Mesenchymal stem cell (in vitro differentiated cells and primary cell): ENCODE measurements at regions not wholly inside any gene's neighbourhood (a gene's known extent, or its start where the extent isn't known, plus 50 kb on each side); places are given as distances from the start of the nearest gene placed in this dataset.

Experiments used
- DNase-seq: peaks from one replicate; pipeline ENCODE4 v3.0.0-alpha.2; 2013
- H2AFZ ChIP-seq: one replicate; pipeline ENCODE4 v1.6.1; 2013; ENCODE audit warnings: low read depth, mild to moderate bottlenecking, control low read depth, inconsistent platforms, low read length, moderate library complexity
- H2AK5ac ChIP-seq: 2 replicates; pipeline ENCODE4 v1.6.1; 2013; ENCODE audit warnings: low read length, moderate library complexity, mild to moderate bottlenecking, inconsistent platforms; ENCODE audit not compliant: severe bottlenecking
- H2BK120ac ChIP-seq: one replicate; pipeline ENCODE4 v1.6.1; 2013; ENCODE audit warnings: low read depth, mild to moderate bottlenecking, inconsistent platforms, low read length, moderate library complexity
- H2BK12ac ChIP-seq, 2 experiments: one replicate each; pipeline ENCODE4 v1.6.1; 2013; ENCODE audit warnings: inconsistent platforms in 2 of 2, low read length in 2 of 2, mild to moderate bottlenecking in 2 of 2, moderate library complexity in 2 of 2, control low read depth in 1 of 2
- H2BK15ac ChIP-seq: one replicate; pipeline ENCODE4 v1.6.1; 2013; ENCODE audit warnings: mild to moderate bottlenecking, low read depth, inconsistent platforms; ENCODE audit not compliant: poor library complexity, severe bottlenecking
- H2BK5ac ChIP-seq: 2 replicates; pipeline ENCODE4 v1.6.1; 2013; ENCODE audit warnings: low read depth, mild to moderate bottlenecking, low read length, control low read depth, inconsistent platforms; ENCODE audit not compliant: poor library complexity, severe bottlenecking
- H3K14ac ChIP-seq, 2 experiments: one replicate each; pipeline ENCODE4 v1.6.1; 2013; ENCODE audit warnings: inconsistent platforms in 2 of 2, low read length in 2 of 2, control low read depth in 1 of 2, mild to moderate bottlenecking in 1 of 2, moderate library complexity in 1 of 2
- H3K18ac ChIP-seq, 2 experiments: one replicate each; pipeline ENCODE4 v1.6.1; 2013; ENCODE audit warnings: inconsistent platforms in 2 of 2, low read length in 2 of 2, control low read depth in 1 of 2, low read depth in 1 of 2, mild to moderate bottlenecking in 1 of 2
- H3K23ac ChIP-seq, 2 experiments: one replicate each; pipeline ENCODE4 v1.6.1; 2013; ENCODE audit warnings: inconsistent platforms in 2 of 2, low read length in 2 of 2, mild to moderate bottlenecking in 2 of 2, moderate library complexity in 2 of 2, control low read depth in 1 of 2
- H3K27ac ChIP-seq: 2 replicates; pipeline ENCODE4 v1.5.1; 2013; ENCODE audit warnings: mild to moderate bottlenecking, moderate library complexity, low read length, control low read depth, inconsistent platforms; ENCODE audit not compliant: poor library complexity, severe bottlenecking
- H3K27me3 ChIP-seq, 2 experiments: 2 replicates each; pipeline versions ENCODE4 v1.6.1 to v1.7.0; 2013; ENCODE audit warnings: low read length in 2 of 2, mild to moderate bottlenecking in 2 of 2, moderate library complexity in 2 of 2, control low read depth in 1 of 2, inconsistent platforms in 1 of 2; ENCODE audit not compliant: control insufficient read depth in 1 of 2, insufficient read depth in 1 of 2
- H3K36me3 ChIP-seq, 2 experiments: 2 replicates each; pipeline versions ENCODE4 v1.6.1 to v1.7.0; 2013; ENCODE audit warnings: low read length in 2 of 2, control low read depth in 1 of 2, inconsistent platforms in 1 of 2, low read depth in 1 of 2, mild to moderate bottlenecking in 1 of 2; ENCODE audit not compliant: insufficient read depth in 2 of 2, control insufficient read depth in 1 of 2
- H3K4ac ChIP-seq, 2 experiments: one replicate each; pipeline ENCODE4 v1.6.1; 2013; ENCODE audit warnings: inconsistent platforms in 2 of 2, low read length in 2 of 2, mild to moderate bottlenecking in 2 of 2, moderate library complexity in 2 of 2, control low read depth in 1 of 2, low read depth in 1 of 2
- H3K4me1 ChIP-seq: 2 replicates; pipeline ENCODE4 v1.6.1; 2013; ENCODE audit warnings: low read depth, low read length, control low read depth; ENCODE audit not compliant: control insufficient read depth, insufficient read depth
- H3K4me2 ChIP-seq: 2 replicates; pipeline ENCODE4 v1.6.1; 2013; ENCODE audit warnings: low read length, mild to moderate bottlenecking, inconsistent platforms; ENCODE audit not compliant: poor library complexity, severe bottlenecking
- H3K4me3 ChIP-seq, 2 experiments: 2 replicates each; pipeline versions ENCODE4 v1.5.1 to v1.7.0; 2013; ENCODE audit warnings: low read length in 2 of 2, mild to moderate bottlenecking in 2 of 2, control low read depth in 1 of 2, low read depth in 1 of 2; ENCODE audit not compliant: insufficient read depth in 1 of 2
- H3K79me1 ChIP-seq: replicated peaks from 2 replicates; pipeline ENCODE4 v1.6.1; 2013; ENCODE audit warnings: mild to moderate bottlenecking, control low read depth, low read length, inconsistent platforms; ENCODE audit not compliant: poor library complexity, severe bottlenecking
- H3K9ac ChIP-seq: 2 replicates; pipeline ENCODE4 v1.7.0; 2013; ENCODE audit warnings: mild to moderate bottlenecking, low read length, moderate library complexity
- H3K9me3 ChIP-seq: 2 replicates; pipeline ENCODE4 v1.7.0; 2013; ENCODE audit warnings: mild to moderate bottlenecking, low read length; ENCODE audit not compliant: control insufficient read depth
- H4K8ac ChIP-seq: one replicate; pipeline ENCODE4 v1.6.1; 2013; ENCODE audit warnings: inconsistent platforms, mild to moderate bottlenecking, low read length, moderate library complexity
- H4K91ac ChIP-seq: one replicate; pipeline ENCODE4 v1.6.1; 2013; ENCODE audit warnings: mild to moderate bottlenecking, low read length, inconsistent platforms
- WGBS: methylation state at CpG from one replicate; pipeline ENCODE4 v1.1.7; 2013; ENCODE audit warnings: mixed read lengths; 5-methylcytosine and 5-hydroxymethylcytosine counted together

DNA sequence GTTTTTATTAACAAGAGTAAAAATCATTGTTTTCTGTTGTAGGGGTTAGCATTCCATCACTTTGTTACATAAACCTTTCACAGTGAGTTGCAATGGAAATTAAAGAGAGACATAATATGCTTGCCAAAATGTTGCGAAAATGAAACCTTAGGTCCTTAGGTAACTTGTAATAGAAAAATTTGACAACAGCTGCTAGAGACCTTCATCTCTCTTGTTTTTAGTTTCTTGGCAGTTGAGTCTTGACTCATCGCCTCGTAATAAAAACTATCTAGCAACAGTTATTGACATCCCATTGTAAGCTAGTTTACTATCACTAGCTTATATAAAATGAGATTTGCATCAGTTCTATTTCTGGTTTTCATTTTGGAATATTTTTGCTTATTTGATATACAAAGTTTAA, 179.0 kb upstream of the MMS22L start:
- Histone ChIP-seq H3K27ac (no peak overlapping the region), H3K9me3 (no peaks in the 10 kb centered on the region), H2BK15ac (no peak overlapping the region), H3K4me2 (no peak overlapping the region), H3K18ac (no peak overlapping the region), H2BK12ac (no peak overlapping the region), H4K8ac (no peak overlapping the region), H3K14ac (no peak overlapping the region), H2AK5ac (no peak overlapping the region), H3K4ac (no peak overlapping the region), H3K36me3 (no peaks in the 10 kb centered on the region), H4K91ac (no peak overlapping the region), H3K27me3 (no peaks in the 10 kb centered on the region), H2AFZ (no peak overlapping the region), H2BK5ac (no peak overlapping the region), H2BK120ac (no peak overlapping the region), H3K4me3 (no peak overlapping the region), H3K23ac (no peak overlapping the region), H3K4me1 (no peaks in the 10 kb centered on the region), H3K79me1 (no peaks in the 10 kb centered on the region), H3K9ac (no peak overlapping the region)
- WGBS: no CpG with 5 or more reads among the region's 3 CpGs
- DNase-seq: no peak

DNA sequence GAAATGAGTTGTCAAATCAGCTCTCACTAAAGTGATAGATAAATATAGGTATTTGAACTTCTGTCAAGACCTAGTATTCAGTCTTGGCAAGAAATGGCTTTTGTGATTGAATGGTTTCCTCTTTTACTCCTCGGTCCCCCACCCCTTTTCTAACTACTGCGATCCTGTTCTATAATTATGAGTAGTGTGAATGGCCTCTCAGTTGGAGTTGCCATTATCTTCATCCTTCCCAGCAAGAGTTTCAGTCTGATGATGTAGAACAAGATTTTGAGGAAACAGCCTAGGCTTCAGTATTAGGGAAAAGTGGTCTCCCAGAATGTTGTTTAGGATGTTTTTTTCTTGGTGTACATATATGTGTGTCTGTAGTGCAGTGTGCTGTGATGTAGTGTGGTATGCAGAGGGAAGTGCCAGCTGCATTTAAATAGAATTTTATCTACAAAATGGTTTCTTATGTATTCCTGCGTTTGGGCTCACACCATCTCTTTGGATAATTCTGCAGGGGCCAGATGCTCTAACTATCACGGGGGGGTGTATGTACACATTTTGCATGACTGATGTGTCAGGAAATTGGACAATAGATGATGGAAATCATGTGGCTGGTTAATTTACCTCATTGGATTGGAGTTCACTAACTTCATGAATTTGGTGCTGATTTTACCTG, 180.1 kb upstream of the MMS22L start:
- Histone ChIP-seq H2AFZ (no peak overlapping the region), H3K4me1 (no peaks in the 10 kb centered on the region), H4K8ac (no peak overlapping the region), H2BK15ac (no peak overlapping the region), H3K9ac (no peak overlapping the region), H2BK5ac (no peak overlapping the region), H3K27ac (no peak overlapping the region), H3K18ac (no peak overlapping the region), H4K91ac (no peak overlapping the region), H3K14ac (no peak overlapping the region), H3K79me1 (no peaks in the 10 kb centered on the region), H3K9me3 (no peaks in the 10 kb centered on the region), H2BK120ac (no peak overlapping the region), H3K23ac (no peak overlapping the region), H3K4ac (no peak overlapping the region), H3K4me3 (no peak overlapping the region), H3K4me2 (no peak overlapping the region), H3K36me3 (no peaks in the 10 kb centered on the region), H2AK5ac (no peak overlapping the region), H2BK12ac (no peak overlapping the region), H3K27me3 (no peaks in the 10 kb centered on the region)
- 60% methylated on average over 4 of the region's 4 CpGs for WGBS
- DNase-seq: no peak

DNA sequence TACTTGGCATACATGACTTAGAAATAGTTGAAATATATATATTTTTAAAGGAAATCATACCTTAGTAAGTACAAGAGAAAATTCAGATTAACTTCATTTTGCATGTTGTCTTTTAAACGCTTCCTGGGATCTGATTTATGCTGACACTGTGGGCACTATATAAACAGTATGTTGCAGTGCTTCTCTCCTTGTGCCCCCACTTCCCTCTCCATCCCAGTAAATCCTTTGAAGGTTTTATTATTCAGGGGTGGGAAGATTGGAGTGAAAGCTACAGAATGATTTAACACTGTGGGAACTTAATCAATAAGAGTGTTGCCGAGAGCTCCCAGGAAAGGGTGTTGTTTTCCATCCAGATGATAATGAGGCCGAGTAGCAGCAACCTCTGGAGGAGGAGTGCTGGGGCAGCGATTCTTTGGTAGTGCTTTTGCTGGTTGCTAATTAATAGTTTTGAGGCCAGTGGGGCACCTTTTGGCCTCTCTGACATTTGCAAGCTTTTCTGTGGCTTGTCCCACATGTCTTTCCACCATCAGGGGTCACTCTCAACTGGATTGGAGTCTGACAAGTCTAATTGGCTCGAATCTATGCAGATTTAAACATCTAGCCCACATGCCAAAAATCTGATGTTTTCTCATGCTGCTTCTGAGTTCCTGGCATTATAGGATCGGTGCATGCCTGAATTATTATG, 183.0 kb upstream of the MMS22L start:
- Histone ChIP-seq H2BK5ac (no peak overlapping the region), H3K4ac (no peak overlapping the region), H3K14ac (no peak overlapping the region), H2AK5ac (no peak overlapping the region), H3K27me3 (no peaks in the 10 kb centered on the region), H2AFZ (no peak overlapping the region), H3K18ac (no peak overlapping the region), H3K9me3 (no peaks in the 10 kb centered on the region), H3K4me1 (no peaks in the 10 kb centered on the region), H3K36me3 (no peaks in the 10 kb centered on the region), H3K27ac (no peak overlapping the region), H3K4me3 (no peak overlapping the region), H3K4me2 (no peak overlapping the region), H3K9ac (no peak overlapping the region), H3K23ac (no peak overlapping the region), H3K79me1 (no peaks in the 10 kb centered on the region), H2BK12ac (no peak overlapping the region), H2BK15ac (no peak overlapping the region), H2BK120ac (no peak overlapping the region), H4K91ac (no peak overlapping the region), H4K8ac (no peak overlapping the region)
- no peak for DNase-seq
- WGBS: 30% methylated on average over 5 of the region's 6 CpGs

DNA sequence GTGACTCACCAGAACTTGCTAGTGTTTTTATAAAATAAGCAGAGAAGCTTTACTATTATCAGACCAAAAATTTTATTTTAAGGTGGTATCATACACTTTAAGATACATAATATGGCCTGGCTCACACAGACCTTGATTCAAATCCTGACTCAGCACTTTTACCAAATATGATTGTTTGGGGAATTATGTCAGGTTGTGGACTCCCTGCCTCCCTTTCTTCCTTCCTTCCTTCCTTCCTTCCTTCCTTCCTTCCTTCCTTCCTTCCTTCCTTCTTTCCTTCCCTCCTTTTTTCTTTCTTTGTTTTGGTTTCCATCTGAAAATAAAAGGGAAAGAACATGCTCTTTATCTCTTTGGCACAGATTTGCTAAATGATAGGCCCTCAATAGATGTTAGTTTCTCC, 186.0 kb upstream of the MMS22L start:
- Histone ChIP-seq H3K4me3 (no peak overlapping the region), H2BK15ac (no peak overlapping the region), H3K36me3 (no peaks in the 10 kb centered on the region), H3K27me3 (no peaks in the 10 kb centered on the region), H2BK120ac (no peak overlapping the region), H2BK5ac (no peak overlapping the region), H3K14ac (no peak overlapping the region), H3K4me1 (no peaks in the 10 kb centered on the region), H3K18ac (no peak overlapping the region), H2AK5ac (no peak overlapping the region), H3K9me3 (no peaks in the 10 kb centered on the region), H4K8ac (no peak overlapping the region), H3K4me2 (no peak overlapping the region), H3K79me1 (no peaks in the 10 kb centered on the region), H3K9ac (no peak overlapping the region), H3K23ac (no peak overlapping the region), H3K27ac (no peak overlapping the region), H3K4ac (no peak overlapping the region), H4K91ac (no peak overlapping the region), H2AFZ (no peak overlapping the region), H2BK12ac (no peak overlapping the region)
- DNase-seq: no peak
